ENCODE measurements at regions not wholly inside any gene's neighbourhood (a gene's known extent, or its start where the extent isn't known, plus 50 kb on each side); places are given as distances from the start of the nearest gene placed in this dataset.
"Not testable (repeated sequence)": the region's sequence is repeated elsewhere in the genome, so short reads cannot be mapped to it uniquely, and the experiment has no call there.

DNA sequence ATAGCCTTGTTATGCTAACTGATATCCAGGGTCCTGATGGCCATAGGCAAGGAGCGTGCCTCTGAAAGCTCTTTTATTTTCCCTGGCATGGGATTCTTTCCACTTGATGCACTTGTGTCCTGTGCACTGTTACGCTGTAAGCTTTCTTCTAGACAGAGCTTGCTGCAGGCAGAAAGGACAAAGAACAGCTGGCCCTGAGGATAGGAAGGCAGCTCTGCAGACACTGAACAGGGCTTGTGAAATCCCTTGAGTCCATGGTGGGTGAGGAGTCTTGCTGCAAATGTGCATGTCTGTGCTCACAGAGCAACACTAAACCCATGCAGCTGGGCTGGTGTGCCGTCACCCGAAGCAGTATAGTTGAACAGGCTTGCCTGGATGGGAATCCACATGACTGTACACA is 126.6 kb downstream of the AKAP11 start:
- DNase-seq, result no peak

DNA sequence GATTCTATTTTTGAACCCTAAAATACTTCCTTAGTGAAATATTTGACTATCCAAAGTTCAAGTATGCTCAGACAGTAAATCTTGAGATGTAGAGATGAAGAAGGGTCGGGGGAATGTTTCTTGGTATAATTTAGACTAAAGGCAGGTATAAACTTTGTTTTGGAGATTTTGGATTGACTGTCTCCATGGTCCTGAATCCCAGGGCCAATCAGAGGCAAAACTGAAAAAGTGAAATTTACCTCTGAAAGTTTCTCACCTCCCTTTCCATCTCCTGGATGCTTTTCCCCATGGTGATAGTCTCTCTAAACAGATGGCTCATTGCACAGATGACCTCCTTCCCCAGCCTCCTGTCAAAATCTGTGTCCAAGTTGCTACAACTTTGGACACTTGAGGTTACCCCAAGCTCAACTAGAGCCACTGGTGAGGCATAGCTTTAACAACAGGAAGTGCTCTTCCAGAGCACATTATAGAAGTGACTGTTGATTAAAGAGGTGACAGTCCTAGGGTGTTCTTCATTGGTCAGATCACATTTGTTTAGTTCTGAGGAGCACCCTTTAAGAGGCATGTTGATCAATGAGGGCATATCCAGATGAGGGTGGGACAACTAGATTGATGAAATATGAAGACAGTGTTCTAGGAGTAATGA is 128.4 kb downstream of the AKAP11 start:
- no peak for DNase-seq

DNA sequence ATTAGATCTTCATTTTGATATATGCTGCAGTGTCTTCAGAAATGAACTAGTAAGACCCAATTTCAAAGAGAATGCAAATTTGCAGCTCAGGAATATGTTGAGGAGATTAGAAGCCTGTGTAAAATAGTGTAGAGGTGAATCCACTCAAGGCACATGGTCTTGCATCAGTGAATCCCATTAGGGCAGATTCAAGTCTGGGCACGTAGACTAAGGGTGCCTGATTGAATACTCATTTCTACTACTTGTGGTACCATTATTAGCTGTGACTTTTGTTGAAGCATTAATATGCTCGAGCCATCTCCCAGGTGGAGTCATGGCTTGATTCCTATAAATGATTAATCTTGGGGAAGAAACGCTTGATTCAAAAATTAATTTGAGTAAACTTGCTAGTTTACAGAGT is 129.4 kb downstream of the AKAP11 start:
- no peak for DNase-seq

DNA sequence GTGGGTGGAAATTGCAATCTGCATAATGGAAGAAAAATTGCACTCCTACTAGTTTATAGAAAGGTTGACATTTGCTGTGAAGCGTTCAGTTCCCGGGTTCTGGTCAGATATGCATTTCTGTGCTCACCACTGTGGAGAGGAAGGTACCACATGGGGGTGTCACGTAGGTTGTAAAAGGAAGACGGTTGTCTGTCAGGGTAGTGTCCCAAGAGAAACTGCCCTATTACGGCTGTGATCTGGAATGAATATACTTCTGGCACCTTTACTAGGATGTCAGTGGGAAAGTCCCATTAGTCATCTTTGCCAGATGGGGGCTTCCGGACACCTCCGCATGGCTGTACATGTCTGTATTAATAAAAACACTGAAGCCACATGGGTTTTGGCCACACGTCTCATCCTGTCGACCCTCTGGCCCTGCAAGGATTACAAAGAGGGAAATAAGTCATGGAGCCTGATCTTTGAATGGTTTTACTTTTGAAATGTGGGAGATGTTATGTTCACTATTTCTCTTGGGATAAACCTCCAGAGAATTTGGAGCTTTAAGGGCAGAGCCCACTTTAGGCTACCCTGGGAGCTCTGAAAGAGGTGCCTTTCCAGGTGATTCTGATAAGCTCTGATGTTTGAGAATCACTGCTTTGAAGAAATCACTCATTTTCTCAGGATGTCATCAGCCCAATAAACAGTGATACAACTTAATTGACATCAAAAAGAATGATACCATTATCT is 133.9 kb downstream of the AKAP11 start:
- no peak for DNase-seq

DNA sequence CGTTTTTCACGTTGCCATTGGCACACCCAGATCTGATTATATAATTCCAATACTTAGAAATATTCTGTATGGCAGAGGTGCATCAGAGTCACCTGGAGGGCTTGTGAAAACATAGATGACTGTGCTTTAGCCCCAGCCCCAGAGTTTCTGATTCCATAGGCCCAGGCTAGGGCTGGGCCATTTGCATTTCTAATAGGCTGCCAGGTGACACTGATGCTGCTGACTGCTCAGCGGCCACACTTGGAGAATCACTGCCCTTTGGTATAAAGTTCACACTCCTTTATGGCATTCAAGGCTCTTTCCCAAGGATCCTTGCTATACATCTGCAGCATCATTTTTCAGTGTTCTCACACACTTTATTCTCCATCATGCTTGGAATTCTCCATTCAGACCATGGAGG is 137.1 kb downstream of the AKAP11 start:
- no peak for DNase-seq

DNA sequence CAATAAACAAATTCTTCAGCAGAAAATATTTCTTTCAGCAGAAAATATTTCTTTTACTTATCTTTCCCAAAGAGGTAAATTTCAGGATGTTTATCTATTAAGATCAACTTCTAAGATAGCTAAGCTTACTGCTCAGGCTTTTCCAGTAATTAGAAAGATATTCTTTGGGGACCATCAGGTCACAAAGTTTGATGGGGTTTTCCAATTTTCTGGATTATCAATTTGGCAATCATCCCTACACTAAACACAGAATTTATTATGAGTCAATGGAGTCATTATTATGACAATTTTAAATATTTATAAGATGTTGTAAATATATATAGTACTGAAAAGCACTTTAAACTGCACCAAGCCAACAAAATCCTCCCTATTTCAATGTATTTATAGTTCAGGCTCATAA is 137.6 kb downstream of the AKAP11 start:
- no peak for DNase-seq

DNA sequence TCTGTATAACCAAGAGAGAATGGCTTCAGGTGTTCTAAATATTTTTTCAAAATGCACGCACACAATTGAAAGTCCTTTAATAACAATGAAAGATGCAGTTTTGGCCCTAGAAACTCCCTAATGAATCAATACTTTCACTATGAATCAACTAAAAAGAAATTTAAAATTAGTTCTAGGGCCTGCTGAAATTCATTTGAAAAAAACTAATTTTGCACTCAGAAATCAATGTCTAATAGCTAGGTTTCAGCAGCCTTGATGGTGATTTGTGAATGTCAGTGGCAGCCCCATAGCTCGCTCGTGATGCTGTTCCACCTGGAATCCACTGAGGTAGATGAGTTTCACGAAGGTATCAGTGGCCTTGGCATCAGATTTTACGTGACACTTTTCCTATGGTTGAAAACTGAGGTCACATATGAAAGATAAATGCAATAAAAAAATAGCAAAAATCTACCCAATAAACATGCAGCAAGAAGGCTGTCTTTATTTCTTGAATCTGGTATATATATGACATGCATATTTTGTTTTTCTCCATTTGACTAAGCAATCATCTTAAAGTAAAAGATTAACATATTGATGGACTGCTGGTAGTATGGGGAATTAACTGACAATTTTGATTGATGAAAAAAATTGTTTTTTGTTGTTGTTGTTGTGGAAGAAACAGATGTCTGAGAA is 141.0 kb downstream of the AKAP11 start:
- DNase-seq, result no peak

DNA sequence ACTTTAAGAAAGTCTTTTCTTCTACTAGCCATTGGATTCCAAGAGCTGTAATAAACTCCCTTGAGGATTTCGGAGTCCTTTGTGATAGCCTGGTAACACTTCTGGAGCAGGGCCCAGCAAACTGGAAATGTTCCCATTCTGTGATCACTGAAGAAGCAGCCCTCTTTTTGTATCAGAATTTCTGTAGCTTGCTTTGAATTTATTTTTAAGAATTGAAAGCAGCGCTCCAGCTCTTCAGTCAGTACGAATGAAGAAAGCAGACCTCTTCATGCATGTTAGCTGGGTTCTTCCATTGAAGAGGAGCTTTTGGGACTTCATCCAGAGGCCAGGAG is 141.5 kb downstream of the AKAP11 start:
- DNase-seq, result peak in 2 of 58 donors; percentile 1 to 5

DNA sequence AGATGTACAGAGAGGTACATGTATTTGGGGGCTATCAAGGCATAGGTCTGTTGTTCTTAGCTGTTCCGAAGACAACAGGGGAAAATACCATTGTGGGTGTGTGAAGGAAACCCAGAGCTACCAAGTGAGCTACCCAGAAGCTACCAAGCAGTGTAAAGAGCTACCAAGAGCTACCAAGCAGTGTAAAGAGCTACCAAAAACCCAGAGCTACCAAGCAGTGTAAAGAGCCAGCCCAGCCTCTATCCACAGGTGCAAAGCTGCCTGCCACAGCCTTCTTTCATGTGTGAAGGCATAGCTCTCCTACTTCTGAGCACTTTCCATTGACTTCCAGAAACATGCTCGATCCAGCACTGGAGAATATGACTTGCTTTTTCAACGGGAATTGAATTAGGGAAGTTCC is 145.7 kb downstream of the AKAP11 start:
- no peak for DNase-seq

DNA sequence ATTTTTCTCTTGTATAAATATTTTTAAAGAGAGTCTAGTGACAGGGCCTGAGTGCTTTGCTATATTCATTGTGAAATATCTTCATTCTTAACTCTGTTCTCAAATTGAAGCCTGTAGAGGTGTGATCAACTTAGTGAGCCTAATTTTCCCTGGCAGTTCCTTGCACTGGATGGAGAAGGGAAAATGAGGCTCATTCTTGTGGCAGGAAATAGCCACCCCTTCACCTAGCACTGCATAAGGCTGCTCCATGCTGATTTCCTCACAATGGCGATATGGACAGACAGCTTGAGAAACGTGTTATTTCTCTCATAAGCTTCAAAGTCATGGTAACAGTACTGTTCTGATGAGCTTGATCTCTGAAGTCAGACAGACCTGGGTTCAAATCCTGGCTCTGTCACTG is 146.2 kb downstream of the AKAP11 start:
- DNase-seq, result no peak

DNA sequence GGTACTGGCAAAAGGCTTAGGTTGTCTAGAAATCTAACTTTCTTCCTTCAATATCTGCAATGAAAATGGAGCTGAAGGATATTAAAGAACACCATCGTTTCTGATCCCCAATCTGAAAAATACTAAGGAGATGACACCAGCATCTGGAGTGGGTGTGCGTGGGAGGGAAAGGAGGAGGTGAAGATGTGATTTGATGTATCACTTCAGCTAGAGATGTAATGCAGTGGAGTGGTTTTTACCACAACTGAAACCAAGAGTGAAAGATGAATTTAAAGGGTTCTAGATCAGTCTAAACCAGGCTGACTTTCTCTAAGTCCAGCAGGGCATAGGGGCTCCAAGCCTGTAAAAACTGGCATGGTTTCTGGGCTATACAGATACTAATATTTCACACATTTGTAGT is 148.4 kb downstream of the AKAP11 start:
- DNase-seq, result no peak

DNA sequence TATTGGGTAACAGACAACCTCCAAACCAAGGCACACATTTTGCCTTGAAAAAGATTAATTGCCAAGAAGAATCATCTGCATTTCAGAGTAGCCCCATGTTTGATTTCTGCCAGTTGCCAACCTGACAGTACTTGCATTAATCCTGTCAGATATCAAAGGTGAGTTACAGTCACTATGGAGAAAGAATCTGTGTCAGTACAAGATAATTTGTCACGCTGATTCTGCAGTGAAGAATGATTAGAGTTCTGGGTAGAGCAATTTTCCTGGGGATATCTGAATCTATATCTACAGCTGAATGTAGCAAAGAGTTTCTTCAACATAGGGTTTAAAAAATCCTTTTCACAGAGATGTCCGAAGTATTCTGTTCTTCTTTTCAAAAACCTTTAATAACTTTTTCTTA is 150.7 kb downstream of the AKAP11 start:
- DNase-seq, result no peak

DNA sequence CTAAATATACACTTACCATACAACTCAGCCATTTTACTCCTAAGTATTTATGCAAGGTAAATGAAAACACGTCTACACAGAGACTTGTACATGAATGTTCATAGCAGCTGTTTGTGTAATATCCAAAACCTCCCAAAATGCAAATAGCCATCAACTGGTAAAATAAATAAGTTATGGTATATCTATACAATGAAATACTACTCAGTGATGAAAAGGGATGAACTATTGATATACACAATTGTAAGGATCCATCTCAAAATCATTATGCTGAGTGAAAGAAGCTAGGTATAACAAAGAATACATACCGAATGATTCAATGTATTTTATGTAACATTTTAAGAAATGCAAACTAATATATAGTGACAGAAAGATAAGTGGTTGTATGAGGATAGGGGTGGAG is 149.8 kb upstream of the TNFSF11 start:
- DNase-seq, result no peak

DNA sequence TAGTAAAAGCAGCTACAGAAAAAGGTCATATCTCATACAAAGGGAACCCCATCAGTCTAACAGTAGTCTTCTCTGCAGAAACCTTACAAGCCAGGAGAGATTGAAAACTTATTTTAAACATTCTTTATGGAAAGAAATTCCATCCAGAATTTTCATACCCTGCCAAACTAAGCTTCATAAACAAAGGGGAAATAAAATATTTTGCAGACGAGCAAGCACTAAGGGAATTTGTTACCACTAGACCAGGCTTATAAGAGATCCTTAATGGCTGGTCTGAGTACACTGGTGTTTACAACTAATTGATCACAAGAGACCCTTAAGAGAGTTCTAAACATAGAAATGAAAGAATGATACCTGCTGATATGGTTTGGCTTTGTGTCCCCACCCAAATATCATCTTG is 128.6 kb upstream of the TNFSF11 start:
- DNase-seq, result no peak

DNA sequence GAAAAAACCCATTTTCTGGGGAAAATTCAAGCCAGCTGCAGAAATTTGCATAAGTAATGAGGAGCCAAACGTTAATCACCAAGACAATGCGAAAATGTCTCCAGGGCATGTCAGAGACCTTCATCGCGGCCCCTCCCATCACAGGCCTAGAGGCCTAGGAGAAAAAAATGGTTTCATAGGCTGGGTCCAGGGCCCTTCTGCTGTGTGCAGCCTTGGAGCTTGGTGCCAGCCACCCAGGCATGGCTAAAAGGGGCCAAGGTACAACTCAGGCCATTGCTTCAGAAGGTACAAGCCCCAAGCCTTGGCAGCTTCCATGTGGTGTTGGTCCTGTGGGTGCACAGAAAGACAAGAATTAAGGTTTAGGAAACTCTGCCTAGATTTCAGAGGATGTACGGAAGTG is 127.4 kb upstream of the TNFSF11 start:
- DNase-seq, result not testable (repeated sequence)

DNA sequence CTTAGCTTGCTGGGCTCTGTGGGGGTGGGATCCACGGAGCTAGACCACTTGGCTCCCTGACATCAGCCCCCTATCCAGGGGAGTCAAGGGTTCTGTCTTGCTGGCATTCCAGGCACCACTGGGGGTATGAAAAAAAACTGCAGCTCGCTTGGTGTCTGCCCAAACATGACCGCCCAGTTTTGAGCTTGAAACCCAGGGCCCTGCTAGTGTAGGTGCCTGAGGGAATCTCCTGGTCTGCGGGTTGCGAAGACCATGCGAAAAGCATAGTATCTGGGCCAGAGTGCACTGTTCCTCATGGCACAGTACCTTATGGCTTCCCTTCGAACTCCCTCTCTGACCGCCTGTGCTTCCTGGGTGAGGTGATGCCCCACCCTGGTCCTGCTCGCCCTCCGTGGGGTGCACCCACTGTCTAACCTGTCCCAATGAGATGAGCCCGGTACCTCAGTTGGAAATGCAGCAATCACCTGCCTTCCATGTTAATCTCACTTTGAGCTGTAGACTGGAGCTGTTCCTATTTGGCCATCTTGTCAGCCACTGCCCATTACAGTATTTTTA is 120.8 kb upstream of the TNFSF11 start:
- DNase-seq, result no peak

DNA sequence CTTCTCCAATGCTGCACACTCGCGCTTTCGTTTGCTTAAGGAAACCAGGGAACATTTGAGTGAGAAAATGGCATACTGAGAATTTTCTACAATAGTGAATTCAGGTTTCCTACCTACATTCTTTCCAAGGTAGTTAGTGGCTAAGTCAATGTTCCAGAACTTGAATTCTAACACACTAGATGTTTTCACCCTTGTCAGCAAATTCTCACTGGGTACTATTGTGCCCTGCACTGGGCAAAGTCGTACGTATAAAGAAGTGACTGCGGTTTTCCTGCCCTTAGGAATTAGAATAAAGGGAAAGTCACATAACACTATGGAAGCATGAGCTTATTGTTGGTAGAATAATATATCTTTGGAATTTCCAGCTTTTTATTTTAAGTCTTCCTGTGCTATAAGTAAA is 119.2 kb upstream of the TNFSF11 start:
- DNase-seq, result no peak

DNA sequence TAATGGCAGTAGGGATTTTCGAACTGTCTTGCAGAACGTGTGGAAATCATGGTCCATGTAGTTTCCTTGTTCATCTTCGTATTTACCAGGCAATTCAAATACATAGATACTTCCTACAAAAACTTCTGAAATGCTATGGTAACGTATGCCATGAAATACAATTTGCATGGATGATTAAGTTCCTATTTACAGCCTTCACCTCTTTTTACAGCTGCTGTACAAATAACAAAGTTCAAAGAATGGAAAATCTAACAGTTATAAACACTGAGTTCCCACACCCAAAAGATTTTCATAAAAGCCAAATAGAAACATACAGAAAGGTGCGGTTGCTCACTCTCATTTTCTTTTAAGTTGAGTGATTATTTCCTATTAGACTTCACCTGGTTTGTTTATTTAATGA is 115.8 kb upstream of the TNFSF11 start:
- no peak for DNase-seq

DNA sequence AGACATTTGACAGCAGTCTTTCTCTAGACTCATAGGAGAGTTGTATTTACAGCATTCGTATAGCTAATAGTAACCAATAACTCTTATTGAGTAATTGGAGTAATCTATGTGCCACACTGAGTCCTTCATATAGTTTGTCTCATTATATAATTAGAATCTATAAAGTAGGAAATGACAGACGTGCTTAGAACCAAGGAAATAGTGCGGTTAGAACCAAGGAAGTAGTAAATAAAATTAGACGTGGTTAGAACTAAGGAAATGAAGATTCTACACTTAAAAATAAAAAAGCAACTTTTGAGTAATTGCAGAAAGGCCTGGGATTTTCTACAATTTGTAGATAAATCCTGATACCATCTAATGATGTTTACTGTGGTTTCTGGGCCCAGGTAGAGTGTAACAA is 107.8 kb upstream of the TNFSF11 start:
- no peak for DNase-seq

DNA sequence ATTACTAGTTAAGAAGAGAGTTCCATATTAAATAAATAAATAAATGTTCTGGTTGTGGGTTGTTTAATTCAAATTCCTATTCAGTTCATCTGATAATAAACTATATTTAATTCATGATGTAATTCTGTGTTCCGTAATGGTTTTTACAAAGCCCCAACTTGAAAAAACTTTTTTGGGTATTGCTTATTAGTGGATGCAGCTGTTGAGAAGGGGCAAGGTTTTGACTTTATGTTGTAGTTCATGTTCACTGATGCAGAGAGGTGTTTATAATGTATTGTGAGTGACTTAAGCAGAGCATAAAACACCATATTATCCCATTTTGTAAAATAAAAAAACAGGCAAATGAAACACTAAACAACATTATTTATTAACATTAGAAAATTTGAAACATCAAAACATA is 107.3 kb upstream of the TNFSF11 start:
- no peak for DNase-seq

DNA sequence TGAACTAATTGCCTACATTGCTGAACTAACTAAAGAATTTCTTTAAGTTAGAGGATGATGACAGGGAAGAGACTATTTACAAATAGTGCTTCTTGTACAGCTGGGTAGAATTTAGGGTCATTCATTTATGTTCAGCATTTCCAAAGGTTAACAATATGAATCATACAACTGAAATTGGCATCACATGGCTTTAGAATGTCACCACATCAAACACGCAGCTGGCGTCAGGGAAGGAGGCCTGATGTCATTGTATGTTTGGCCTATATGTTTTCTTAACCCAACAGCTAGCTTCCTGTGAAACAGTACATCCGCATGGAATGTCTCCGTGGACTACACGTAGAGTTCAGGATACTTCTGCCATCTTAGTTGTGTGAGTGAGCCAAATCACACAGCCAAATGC is 99.0 kb upstream of the TNFSF11 start:
- no peak for DNase-seq

DNA sequence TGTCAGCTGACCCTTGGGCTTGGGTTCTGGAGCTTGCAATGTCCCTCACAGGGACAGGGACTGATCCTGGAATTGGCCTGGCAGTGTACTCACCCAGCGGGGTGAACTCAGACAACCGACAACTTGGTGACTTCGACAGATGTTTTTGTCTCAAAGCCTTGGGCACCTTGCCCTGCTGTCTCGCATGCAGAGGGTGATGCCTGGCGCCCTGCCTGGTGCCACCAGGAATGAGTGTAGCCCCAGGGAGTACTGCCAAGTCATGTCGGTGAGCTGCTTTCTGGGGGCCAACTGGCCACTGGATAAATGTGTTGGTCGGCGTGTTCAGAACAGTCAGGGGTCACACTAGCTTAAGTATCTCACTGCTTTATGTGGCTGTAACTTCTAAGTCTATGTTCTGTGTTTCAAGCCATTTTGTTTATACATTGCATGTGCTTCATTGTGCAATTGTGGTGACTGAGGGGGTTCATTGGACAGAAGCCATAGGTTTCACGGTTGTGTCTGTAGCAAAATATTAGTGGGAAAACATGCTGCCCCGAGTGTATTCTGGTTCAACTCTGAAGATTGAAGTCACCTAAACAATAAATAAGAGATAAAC is 96.3 kb upstream of the TNFSF11 start:
- DNase-seq, result peak in 13 of 58 donors; percentile 2 to 49 (median 9)
